ENCODE measurements at regions not wholly inside any gene's neighbourhood (a gene's known extent, or its start where the extent isn't known, plus 50 kb on each side); places are given as distances from the start of the nearest gene placed in this dataset.

DNA sequence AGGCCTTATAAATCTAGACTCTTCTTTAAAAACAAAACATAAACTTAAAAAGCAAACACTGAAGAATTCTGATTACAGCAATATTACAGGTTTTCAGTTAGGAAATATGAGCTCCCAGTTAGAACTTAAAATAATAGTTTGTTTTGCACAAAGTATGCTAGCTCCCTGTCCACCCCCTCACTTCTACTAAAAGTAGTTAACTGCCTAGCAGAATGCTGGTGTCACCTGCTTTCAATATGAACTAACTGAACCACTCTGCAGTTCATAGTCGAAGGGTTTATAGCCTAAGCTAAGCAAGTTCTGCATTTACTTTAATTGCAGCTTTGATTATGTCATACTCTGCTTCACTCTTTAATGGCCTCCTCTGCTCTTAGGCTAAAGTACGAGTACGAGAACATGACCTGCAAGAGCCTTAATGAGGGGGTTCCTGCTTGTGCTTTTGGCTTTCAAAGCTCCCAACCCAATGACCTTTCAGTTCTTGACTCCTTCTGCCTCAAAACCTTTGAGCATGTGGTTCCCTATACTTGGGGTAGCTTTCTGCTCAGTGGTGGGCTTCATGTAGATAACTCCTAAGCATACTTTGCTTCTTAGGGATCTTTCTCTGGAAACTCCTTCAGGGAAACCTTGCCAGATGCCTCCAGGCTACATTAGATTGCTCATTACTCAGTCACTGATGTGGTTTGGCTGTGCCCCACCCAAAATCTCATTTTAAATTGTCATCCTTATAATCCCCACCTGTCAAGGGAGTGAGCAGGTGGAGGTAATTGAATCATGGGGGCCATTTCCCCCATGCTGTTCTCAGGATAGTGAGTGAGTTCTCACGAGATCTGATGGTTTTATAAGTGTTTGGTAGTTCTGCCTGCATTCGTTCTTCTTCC is 278.9 kb upstream of the ARGLU1 start (continued):
- TF ChIP-seq, protein P1, sequence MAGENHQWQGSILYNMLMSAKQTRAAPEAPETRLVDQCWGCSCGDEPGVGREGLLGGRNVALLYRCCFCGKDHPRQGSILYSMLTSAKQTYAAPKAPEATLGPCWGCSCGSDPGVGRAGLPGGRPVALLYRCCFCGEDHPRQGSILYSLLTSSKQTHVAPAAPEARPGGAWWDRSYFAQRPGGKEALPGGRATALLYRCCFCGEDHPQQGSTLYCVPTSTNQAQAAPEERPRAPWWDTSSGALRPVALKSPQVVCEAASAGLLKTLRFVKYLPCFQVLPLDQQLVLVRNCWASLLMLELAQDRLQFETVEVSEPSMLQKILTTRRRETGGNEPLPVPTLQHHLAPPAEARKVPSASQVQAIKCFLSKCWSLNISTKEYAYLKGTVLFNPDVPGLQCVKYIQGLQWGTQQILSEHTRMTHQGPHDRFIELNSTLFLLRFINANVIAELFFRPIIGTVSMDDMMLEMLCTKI (IDR thresholded peaks at IDR 0.05; ENCODE audit: partially characterized antibody): no peak

DNA sequence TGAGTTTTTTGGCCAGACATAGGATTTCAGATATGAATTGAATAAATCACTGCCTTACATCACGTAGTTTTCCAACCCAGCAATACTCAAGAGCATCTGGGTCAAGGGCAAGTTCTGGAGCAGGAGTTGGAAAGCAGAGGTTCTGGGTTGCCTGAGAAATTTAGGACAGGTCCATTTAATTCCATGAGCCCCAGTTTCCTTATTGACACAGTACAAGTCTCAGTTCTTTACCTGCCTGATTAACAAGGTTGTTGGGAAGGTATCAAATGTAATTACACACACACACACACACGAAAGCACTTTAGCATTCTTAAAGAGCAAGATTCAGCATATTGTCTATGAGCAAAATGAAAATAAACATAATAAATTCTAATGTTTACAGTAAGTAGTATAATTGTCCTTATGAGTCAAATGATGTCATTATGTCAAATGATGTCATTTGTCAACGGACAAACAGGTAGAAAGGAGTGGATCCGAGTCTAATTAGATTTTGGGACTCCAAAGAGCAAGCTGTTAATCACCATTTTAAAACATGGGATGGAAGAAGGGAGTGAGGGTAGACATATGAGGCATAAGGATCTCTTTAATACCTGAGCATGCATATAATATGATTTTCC is 268.4 kb upstream of the ARGLU1 start:
- no peak for FAIRE-seq
- Histone ChIP-seq H4K20me1 (replicated peaks; ENCODE audit: control insufficient read depth, insufficient read depth, low read length) (no peaks in the 10 kb centered on the region), H3K27me3 (ENCODE audit: control insufficient read depth in 2 of 2, insufficient read depth in 2 of 2, low read length in 2 of 2) (no peaks in the 10 kb centered on the region), H3K79me2 (ENCODE audit: control insufficient read depth, insufficient read depth, low read length) (no peaks in the 10 kb centered on the region), H3K4me1 (replicated peaks in 1 of 2; ENCODE audit: control insufficient read depth in 2 of 2, insufficient read depth in 2 of 2, low read length in 2 of 2) (no peaks in the 10 kb centered on the region), H3K4me2 (ENCODE audit: insufficient read depth, low read length) (no peak overlapping the region), H3K9me3 (replicated peaks; ENCODE audit: control insufficient read depth, insufficient read depth, low read depth, low read length) (no peaks in the 10 kb centered on the region), H2AFZ (ENCODE audit: low read depth, low read length) (no peak overlapping the region), H3K4me3 (no peak overlapping the region), H3K36me3 (ENCODE audit: control insufficient read depth, insufficient read depth, low read length) (no peaks in the 10 kb centered on the region), H3K9ac (ENCODE audit: insufficient read depth in 1 of 2, low read depth in 2 of 2, low read length in 2 of 2) (no peak overlapping the region), H3K9me1 (ENCODE audit: control insufficient read depth, insufficient read depth, low read length) (no peaks in the 10 kb centered on the region), H3K27ac (ENCODE audit: extremely low read depth, low read depth, low read length) (no peak overlapping the region)
- ChIA-PET CTCF (ENCODE audit: low intra/inter-chr PET ratio) (no interaction called here), POLR2A (no interaction called here)
- BruUV-seq (replicated peaks): no TSS peak
- TF ChIP-seq ZNF280A (IDR thresholded peaks at IDR 0.05; ENCODE audit: low read depth, partially characterized antibody) (no peak), ZBTB17 (CRISPR knock-in tag; IDR thresholded peaks at IDR 0.05) (no peak), XRCC4 (IDR thresholded peaks at IDR 0.05; ENCODE audit: extremely low read depth, insufficient read depth, insufficient read length) (no peak), POLR2G (IDR thresholded peaks at IDR 0.05; ENCODE audit: low read depth, low read length) (no peak), DMBX1 (CRISPR knock-in tag; IDR thresholded peaks at IDR 0.05; ENCODE audit: borderline replicate concordance) (no peak), E2F3 (CRISPR knock-in tag; IDR thresholded peaks at IDR 0.05) (no peak), ZNF589 (CRISPR knock-in tag; IDR thresholded peaks at IDR 0.05; ENCODE audit: low read depth) (no peak), CAMTA2 (CRISPR knock-in tag; conservative IDR thresholded peaks at IDR 0.05) (no peak)
- DNase-seq (ENCODE audit: extremely low read depth in 1 of 4, low spot score in 3 of 4): no peak
- WGBS (ENCODE audit: insufficient coverage, low coverage, missing lambda C conversion rate): 0% methylated on average over 4 of the region's 4 CpGs
- in situ Hi-C loops (cut with MboI) (no loop called here), intact Hi-C loops (cut with micrococcal nuclease) (no loop called here)
- no peak for ATAC-seq

Measured in K562 (cell line).